ENCODE measurements at regions not wholly inside any gene's neighbourhood (a gene's known extent, or its start where the extent isn't known, plus 50 kb on each side); places are given as distances from the start of the nearest gene placed in this dataset.
A peak's percentile ranks its signal among the peaks of the same experiment; 100 is the strongest.

DNA sequence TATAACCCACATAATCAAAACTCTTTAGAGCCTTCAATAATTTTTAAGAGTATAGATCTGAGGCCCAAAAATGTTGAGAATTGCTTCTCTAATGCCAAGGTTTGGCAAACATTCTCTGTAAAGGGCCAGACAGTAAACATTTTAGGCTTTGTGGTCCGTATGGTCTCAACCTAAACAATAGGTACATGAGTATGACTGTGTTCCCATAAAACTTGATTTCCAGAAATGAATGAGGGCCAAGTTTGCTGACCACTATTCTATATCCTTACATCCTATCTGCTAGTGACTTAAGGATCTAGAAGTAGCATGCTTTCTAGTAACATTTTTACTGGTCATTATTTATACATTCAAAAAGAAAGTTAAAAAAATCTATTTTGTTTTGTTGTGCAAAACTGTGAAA lies 58.9 kb downstream of the MPP7 start:
- Mint-ChIP-seq H3K4me3 (ENCODE audit: low read depth) (no peak overlapping the region), H3K36me3 (ENCODE audit: insufficient read depth) (no peaks in the 10 kb centered on the region), H3K27ac (no peak overlapping the region), H3K4me1 (ENCODE audit: low read depth) (peaks cover 3% of the 10 kb centered on the region), H3K27me3 (no peaks in the 10 kb centered on the region), H3K9me3 (ENCODE audit: low read depth) (peaks cover 3% of the 10 kb centered on the region)
- DNase-seq (ENCODE audit: low spot score, unreplicated experiment): no peak
- no peak for TF ChIP-seq CTCF (IDR thresholded peaks at IDR 0.05; ENCODE audit: unreplicated experiment)

DNA sequence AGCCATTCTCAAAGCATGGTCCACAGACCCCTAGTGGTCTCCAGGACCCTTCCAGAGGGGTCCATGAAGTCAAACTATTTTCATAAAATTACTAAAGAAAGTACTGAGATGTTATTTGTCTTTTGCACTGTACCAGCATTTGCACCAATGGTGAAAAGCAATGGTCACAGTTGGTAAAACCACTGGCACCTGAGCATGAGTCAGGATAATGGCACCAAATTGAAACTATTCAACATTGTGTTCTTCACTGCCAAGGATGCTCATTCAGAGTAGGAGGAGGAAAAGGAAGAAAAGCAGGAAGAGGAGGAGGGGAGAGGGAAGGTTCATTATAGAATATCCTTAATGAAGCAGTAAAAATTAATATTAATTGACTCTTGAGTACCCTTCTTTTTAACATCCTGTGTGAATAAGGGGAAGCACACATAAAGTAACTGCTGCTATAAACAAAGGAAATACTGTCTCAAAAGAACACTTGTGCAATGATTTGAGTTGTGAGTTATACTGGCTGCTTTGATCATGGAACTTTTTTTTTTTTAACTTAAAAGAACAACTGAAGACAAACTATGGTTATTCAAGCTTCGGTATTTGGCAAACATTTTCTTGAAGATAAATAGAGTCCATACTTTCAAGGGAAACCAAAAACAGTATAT lies 60.2 kb downstream of the MPP7 start:
- no peaks in the 10 kb centered on the region for H3K36me3 Mint-ChIP-seq (ENCODE audit: insufficient read depth)
- no peak for TF ChIP-seq CTCF (IDR thresholded peaks at IDR 0.05; ENCODE audit: unreplicated experiment)
- H3K4me3 Mint-ChIP-seq (ENCODE audit: low read depth): no peak overlapping the region
- H3K27ac Mint-ChIP-seq: no peak overlapping the region
- no peak for DNase-seq (ENCODE audit: low spot score, unreplicated experiment)
- H3K9me3 Mint-ChIP-seq (ENCODE audit: low read depth): peaks cover 3% of the 10 kb centered on the region
- no peaks in the 10 kb centered on the region for H3K27me3 Mint-ChIP-seq
- H3K4me1 Mint-ChIP-seq (ENCODE audit: low read depth): peaks cover 3% of the 10 kb centered on the region

GRCh38 chr10:28241741-28242399 lies 61.0 kb downstream of the MPP7 start:
- no peak for DNase-seq (ENCODE audit: low spot score, unreplicated experiment)
- H3K36me3 Mint-ChIP-seq (ENCODE audit: insufficient read depth): no peaks in the 10 kb centered on the region
- H3K4me1 Mint-ChIP-seq (ENCODE audit: low read depth): peaks cover 3% of the 10 kb centered on the region
- H3K27ac Mint-ChIP-seq: no peak overlapping the region
- no peaks in the 10 kb centered on the region for H3K27me3 Mint-ChIP-seq
- peaks cover 3% of the 10 kb centered on the region for H3K9me3 Mint-ChIP-seq (ENCODE audit: low read depth)
- peak; percentile 92 for TF ChIP-seq CTCF (IDR thresholded peaks at IDR 0.05; ENCODE audit: unreplicated experiment)
- no peak overlapping the region for H3K4me3 Mint-ChIP-seq (ENCODE audit: low read depth)

- no peak for TF ChIP-seq CTCF (IDR thresholded peaks at IDR 0.05; ENCODE audit: unreplicated experiment)
- H3K27me3 Mint-ChIP-seq: no peaks in the 10 kb centered on the region
- no peak overlapping the region for H3K27ac Mint-ChIP-seq
- no peak overlapping the region for H3K4me3 Mint-ChIP-seq (ENCODE audit: low read depth)
- peaks cover 3% of the 10 kb centered on the region for H3K4me1 Mint-ChIP-seq (ENCODE audit: low read depth)
- no peaks in the 10 kb centered on the region for H3K9me3 Mint-ChIP-seq (ENCODE audit: low read depth)
- DNase-seq (ENCODE audit: low spot score, unreplicated experiment): no peak
- peaks cover 4% of the 10 kb centered on the region for H3K36me3 Mint-ChIP-seq (ENCODE audit: insufficient read depth)
These were observed 62.5 kb downstream of the MPP7 start for GRCh38 chr10:28240400-28240799.

- H3K4me1 Mint-ChIP-seq (ENCODE audit: low read depth): peaks cover 3% of the 10 kb centered on the region
- H3K9me3 Mint-ChIP-seq (ENCODE audit: low read depth): no peaks in the 10 kb centered on the region
- no peak for TF ChIP-seq CTCF (IDR thresholded peaks at IDR 0.05; ENCODE audit: unreplicated experiment)
- no peak overlapping the region for H3K27ac Mint-ChIP-seq
- no peak overlapping the region for H3K4me3 Mint-ChIP-seq (ENCODE audit: low read depth)
- H3K36me3 Mint-ChIP-seq (ENCODE audit: insufficient read depth): peaks cover 12% of the 10 kb centered on the region
- H3K27me3 Mint-ChIP-seq: no peaks in the 10 kb centered on the region
- DNase-seq (ENCODE audit: low spot score, unreplicated experiment): no peak
These were observed 66.3 kb downstream of the MPP7 start for GRCh38 chr10:28236591-28236990.

Measured in progenitor cell of endocrine pancreas (in vitro differentiated cells).